ENCODE measurements at regions not wholly inside any gene's neighbourhood (a gene's known extent, or its start where the extent isn't known, plus 50 kb on each side); places are given as distances from the start of the nearest gene placed in this dataset.

GRCh38 chr3:144282313-144282712 lies 310.7 kb downstream of the DIPK2A start:
- Histone ChIP-seq H3K4me3 (ENCODE audit: insufficient read depth, low read length) (no peak overlapping the region), H3K27ac (ENCODE audit: low read depth, low read length) (no peak overlapping the region), H3K36me3 (ENCODE audit: insufficient read depth, low read length) (no peaks in the 10 kb centered on the region), H3K4me2 (ENCODE audit: insufficient read depth, low read length) (no peak overlapping the region), H3K79me2 (ENCODE audit: insufficient read depth, low read length) (no peaks in the 10 kb centered on the region), H3K4me1 (ENCODE audit: insufficient read depth, low read length) (no peaks in the 10 kb centered on the region), H2AFZ (ENCODE audit: low read length) (no peak overlapping the region), H3K9me3 (ENCODE audit: low read depth, low read length) (no peaks in the 10 kb centered on the region), H4K20me1 (ENCODE audit: insufficient read depth, low read length) (no peaks in the 10 kb centered on the region), H3K27me3 (ENCODE audit: insufficient read depth, low read length) (no peaks in the 10 kb centered on the region)
- DNase-seq (ENCODE audit: insufficient read length, low spot score, missing footprints) = no peak
- TF ChIP-seq CTCF (IDR thresholded peaks at IDR 0.05; ENCODE audit: extremely low read depth, low read depth, low read length) = no peak

- no peak overlapping the region for H3K4me2 ChIP-seq (ENCODE audit: insufficient read depth, low read length)
Measured at GRCh38 chr3:144286235-144286910, 314.8 kb downstream of the DIPK2A start.

GRCh38 chr3:144287001-144287400 lies 315.4 kb downstream of the DIPK2A start:
- DNase-seq (ENCODE audit: insufficient read length, low spot score, missing footprints) = no peak
- H3K4me1 ChIP-seq (ENCODE audit: insufficient read depth, low read length) = no peaks in the 10 kb centered on the region
- H3K4me3 ChIP-seq (ENCODE audit: insufficient read depth, low read length) = no peak overlapping the region
- no peak overlapping the region for H3K27ac ChIP-seq (ENCODE audit: low read depth, low read length)
- no peak for TF ChIP-seq CTCF (IDR thresholded peaks at IDR 0.05; ENCODE audit: extremely low read depth, low read depth, low read length)
- no peaks in the 10 kb centered on the region for H4K20me1 ChIP-seq (ENCODE audit: insufficient read depth, low read length)
- no peaks in the 10 kb centered on the region for H3K36me3 ChIP-seq (ENCODE audit: insufficient read depth, low read length)
- no peaks in the 10 kb centered on the region for H3K79me2 ChIP-seq (ENCODE audit: insufficient read depth, low read length)
- H3K9me3 ChIP-seq (ENCODE audit: low read depth, low read length) = no peaks in the 10 kb centered on the region
- no peaks in the 10 kb centered on the region for H3K27me3 ChIP-seq (ENCODE audit: insufficient read depth, low read length)
- no peak overlapping the region for H2AFZ ChIP-seq (ENCODE audit: low read length)
- H3K4me2 ChIP-seq (ENCODE audit: insufficient read depth, low read length) = no peak overlapping the region

More at GRCh38 chr3:144286235-144286910, 314.8 kb downstream of the DIPK2A start:
- no peaks in the 10 kb centered on the region for H3K4me1 ChIP-seq (ENCODE audit: insufficient read depth, low read length)
- H3K36me3 ChIP-seq (ENCODE audit: insufficient read depth, low read length) = no peaks in the 10 kb centered on the region
- H3K9me3 ChIP-seq (ENCODE audit: low read depth, low read length) = no peaks in the 10 kb centered on the region
- no peak overlapping the region for H2AFZ ChIP-seq (ENCODE audit: low read length)
- no peak overlapping the region for H3K27ac ChIP-seq (ENCODE audit: low read depth, low read length)
- H3K27me3 ChIP-seq (ENCODE audit: insufficient read depth, low read length) = no peaks in the 10 kb centered on the region
- no peak overlapping the region for H3K4me3 ChIP-seq (ENCODE audit: insufficient read depth, low read length)
- DNase-seq (ENCODE audit: insufficient read length, low spot score, missing footprints) = no peak
- H4K20me1 ChIP-seq (ENCODE audit: insufficient read depth, low read length) = no peaks in the 10 kb centered on the region
- no peaks in the 10 kb centered on the region for H3K79me2 ChIP-seq (ENCODE audit: insufficient read depth, low read length)
- TF ChIP-seq CTCF (IDR thresholded peaks at IDR 0.05; ENCODE audit: extremely low read depth, low read depth, low read length) = no peak

GRCh38 chr3:144289057-144289456 lies 317.4 kb downstream of the DIPK2A start:
- no peak for DNase-seq (ENCODE audit: insufficient read length, low spot score, missing footprints)

More at GRCh38 chr3:144289057-144289456, 317.4 kb downstream of the DIPK2A start:
- H3K27me3 ChIP-seq (ENCODE audit: insufficient read depth, low read length) = no peaks in the 10 kb centered on the region
- H3K79me2 ChIP-seq (ENCODE audit: insufficient read depth, low read length) = no peaks in the 10 kb centered on the region
- H3K27ac ChIP-seq (ENCODE audit: low read depth, low read length) = no peak overlapping the region
- H3K4me1 ChIP-seq (ENCODE audit: insufficient read depth, low read length) = no peaks in the 10 kb centered on the region
- H4K20me1 ChIP-seq (ENCODE audit: insufficient read depth, low read length) = no peaks in the 10 kb centered on the region
- TF ChIP-seq CTCF (IDR thresholded peaks at IDR 0.05; ENCODE audit: extremely low read depth, low read depth, low read length) = no peak
- no peak overlapping the region for H3K4me2 ChIP-seq (ENCODE audit: insufficient read depth, low read length)
- H3K4me3 ChIP-seq (ENCODE audit: insufficient read depth, low read length) = no peak overlapping the region
- H3K36me3 ChIP-seq (ENCODE audit: insufficient read depth, low read length) = no peaks in the 10 kb centered on the region
- no peaks in the 10 kb centered on the region for H3K9me3 ChIP-seq (ENCODE audit: low read depth, low read length)
- no peak overlapping the region for H2AFZ ChIP-seq (ENCODE audit: low read length)

Data from osteoblast (primary cell).